MM.1S (cell line): ENCODE measurements at regions not wholly inside any gene's neighbourhood (a gene's known extent, or its start where the extent isn't known, plus 50 kb on each side); places are given as distances from the start of the nearest gene placed in this dataset.

Experiments
- EZH2 ChIP-seq: fragments of 300-600 bp; sonication (generic); optimal IDR thresholded peaks from 2 replicates; pipeline ENCODE3; 2017; ENCODE audit warnings: low read depth, mild to moderate bottlenecking, antibody characterized with exemption, low read length, mixed read lengths
- EZH2phosphoT487 ChIP-seq: fragments of 300-600 bp; sonication (generic); IDR thresholded peaks from 2 replicates; pipeline ENCODE4 v1.6.1; 2018; ENCODE audit warnings: antibody characterized with exemption, low read length
- TF ChIP-seq, protein P1 (sequence below): fragments of 300-600 bp; sonication (generic); IDR thresholded peaks from 2 replicates; pipeline ENCODE4 v1.5.1; 2016; ENCODE audit warnings: antibody characterized with exemption, low read length, mixed read lengths

DNA sequence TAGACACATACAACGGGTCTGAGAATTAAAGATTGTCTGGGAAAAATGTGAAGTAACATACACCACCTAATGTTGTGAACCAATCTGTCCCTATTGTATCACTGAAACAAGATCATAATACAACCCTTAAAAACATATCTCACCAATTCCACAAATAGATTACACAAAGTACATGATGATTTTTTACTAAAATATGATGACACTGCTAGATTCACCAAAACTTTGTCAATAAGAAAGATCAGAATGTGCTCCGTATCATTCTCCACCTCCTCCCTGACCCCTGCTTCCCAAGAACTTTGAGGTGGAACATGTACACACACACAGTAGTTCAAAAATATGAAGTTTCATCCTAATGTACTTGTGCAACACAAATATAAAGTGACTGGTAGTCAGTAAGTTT is 862.0 kb downstream of the PCDH18 start:
- TF ChIP-seq, protein P1, sequence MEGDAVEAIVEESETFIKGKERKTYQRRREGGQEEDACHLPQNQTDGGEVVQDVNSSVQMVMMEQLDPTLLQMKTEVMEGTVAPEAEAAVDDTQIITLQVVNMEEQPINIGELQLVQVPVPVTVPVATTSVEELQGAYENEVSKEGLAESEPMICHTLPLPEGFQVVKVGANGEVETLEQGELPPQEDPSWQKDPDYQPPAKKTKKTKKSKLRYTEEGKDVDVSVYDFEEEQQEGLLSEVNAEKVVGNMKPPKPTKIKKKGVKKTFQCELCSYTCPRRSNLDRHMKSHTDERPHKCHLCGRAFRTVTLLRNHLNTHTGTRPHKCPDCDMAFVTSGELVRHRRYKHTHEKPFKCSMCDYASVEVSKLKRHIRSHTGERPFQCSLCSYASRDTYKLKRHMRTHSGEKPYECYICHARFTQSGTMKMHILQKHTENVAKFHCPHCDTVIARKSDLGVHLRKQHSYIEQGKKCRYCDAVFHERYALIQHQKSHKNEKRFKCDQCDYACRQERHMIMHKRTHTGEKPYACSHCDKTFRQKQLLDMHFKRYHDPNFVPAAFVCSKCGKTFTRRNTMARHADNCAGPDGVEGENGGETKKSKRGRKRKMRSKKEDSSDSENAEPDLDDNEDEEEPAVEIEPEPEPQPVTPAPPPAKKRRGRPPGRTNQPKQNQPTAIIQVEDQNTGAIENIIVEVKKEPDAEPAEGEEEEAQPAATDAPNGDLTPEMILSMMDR = no peak
- no peak for TF ChIP-seq EZH2
- no peak for TF ChIP-seq EZH2phosphoT487
